ENCODE measurements at regions not wholly inside any gene's neighbourhood (a gene's known extent, or its start where the extent isn't known, plus 50 kb on each side); places are given as distances from the start of the nearest gene placed in this dataset. TPM values are rescaled to one million over a fixed set of nuclear protein-coding genes. Genes with fewer than 3 reads are reported as not detected.

Small RNAs in the stretch of these regions (small RNA-seq; reads per million reads assigned to genes)
- not detected for gene AL391987.6
